AG09309 (cell line): ENCODE measurements at regions not wholly inside any gene's neighbourhood (a gene's known extent, or its start where the extent isn't known, plus 50 kb on each side); places are given as distances from the start of the nearest gene placed in this dataset.

Source experiments
- DNase-seq: peaks from one replicate; pipeline ENCODE4 v3.0.0-alpha.2; 2010; ENCODE audit warnings: low read depth
- H3K4me3 ChIP-seq: 2 replicates; pipeline ENCODE4 v1.5.1; 2011; ENCODE audit warnings: mild to moderate bottlenecking, low read depth, low read length, moderate library complexity; ENCODE audit not compliant: control insufficient read depth
- TF ChIP-seq, protein P1 (sequence below): IDR thresholded peaks from 2 replicates; pipeline ENCODE4 v1.5.1; 2011; ENCODE audit warnings: mild to moderate bottlenecking, low read depth, low read length, inconsistent platforms; ENCODE audit not compliant: insufficient read depth, control insufficient read depth; ENCODE audit errors: missing control alignments

DNA sequence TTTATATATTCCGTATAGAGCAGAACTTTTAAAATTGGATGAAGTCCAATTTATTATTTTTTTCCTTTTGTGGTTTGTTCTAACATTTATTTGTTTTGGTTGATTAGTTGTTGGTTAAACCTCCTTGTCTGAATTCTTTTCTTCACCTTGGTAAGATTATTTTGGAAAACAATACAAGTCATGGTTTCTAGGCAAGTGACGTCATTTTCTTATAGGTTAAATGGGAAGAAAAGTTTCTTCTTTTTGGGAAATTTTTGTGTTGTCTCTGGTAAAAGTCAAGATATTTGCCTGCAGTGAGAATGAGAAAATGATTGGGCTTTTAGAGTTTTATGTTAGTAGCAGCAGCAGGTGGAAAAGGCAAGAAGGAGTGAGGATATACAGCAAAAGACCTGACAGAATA, 197.9 kb downstream of the OTOR start:
- DNase-seq, result no peak
- no peak overlapping the region for H3K4me3 ChIP-seq
- TF ChIP-seq, protein P1, sequence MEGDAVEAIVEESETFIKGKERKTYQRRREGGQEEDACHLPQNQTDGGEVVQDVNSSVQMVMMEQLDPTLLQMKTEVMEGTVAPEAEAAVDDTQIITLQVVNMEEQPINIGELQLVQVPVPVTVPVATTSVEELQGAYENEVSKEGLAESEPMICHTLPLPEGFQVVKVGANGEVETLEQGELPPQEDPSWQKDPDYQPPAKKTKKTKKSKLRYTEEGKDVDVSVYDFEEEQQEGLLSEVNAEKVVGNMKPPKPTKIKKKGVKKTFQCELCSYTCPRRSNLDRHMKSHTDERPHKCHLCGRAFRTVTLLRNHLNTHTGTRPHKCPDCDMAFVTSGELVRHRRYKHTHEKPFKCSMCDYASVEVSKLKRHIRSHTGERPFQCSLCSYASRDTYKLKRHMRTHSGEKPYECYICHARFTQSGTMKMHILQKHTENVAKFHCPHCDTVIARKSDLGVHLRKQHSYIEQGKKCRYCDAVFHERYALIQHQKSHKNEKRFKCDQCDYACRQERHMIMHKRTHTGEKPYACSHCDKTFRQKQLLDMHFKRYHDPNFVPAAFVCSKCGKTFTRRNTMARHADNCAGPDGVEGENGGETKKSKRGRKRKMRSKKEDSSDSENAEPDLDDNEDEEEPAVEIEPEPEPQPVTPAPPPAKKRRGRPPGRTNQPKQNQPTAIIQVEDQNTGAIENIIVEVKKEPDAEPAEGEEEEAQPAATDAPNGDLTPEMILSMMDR, result no peak

DNA sequence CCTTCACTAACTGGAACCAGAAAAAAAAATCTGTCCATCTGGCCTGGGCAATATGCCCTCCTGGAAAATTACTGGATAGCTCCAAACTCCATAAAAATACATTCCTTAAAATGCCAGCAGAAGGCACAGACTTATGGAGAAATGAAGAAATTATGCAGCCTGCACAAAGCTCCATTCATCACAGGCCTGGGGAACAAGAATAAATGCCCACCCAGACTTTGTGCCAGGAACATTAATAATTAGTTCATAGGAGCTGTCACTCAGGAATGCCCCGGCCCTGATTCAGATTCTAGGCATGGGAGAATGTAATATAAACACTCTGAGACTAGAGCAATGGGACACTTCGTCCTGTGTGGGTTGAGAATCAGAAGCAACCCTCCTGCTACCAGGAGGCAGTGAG, 199.3 kb downstream of the OTOR start:
- TF ChIP-seq, protein P1, result no peak
- DNase-seq, result no peak
- no peak overlapping the region for H3K4me3 ChIP-seq

DNA sequence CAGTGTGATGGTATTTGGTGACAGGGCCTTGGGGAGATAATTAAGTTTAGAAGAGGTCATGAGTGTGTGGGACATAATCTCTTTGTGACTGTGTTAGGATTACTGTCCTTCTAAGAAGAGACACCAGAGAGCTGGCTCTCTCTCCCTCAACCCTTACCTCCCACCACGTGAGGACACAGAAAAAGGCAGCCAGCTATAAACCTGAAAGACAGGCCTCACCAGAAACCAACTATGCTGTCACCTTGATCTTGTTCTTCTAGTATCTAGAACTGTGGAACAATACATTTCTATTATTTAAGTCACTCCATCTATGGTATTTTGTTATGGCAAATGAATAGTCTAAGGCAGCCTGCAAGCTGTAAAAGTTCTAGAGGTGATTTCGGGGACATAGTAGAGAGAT, 203.7 kb downstream of the OTOR start:
- H3K4me3 ChIP-seq, result no peak overlapping the region
- no peak for DNase-seq
- TF ChIP-seq, protein P1, result no peak

DNA sequence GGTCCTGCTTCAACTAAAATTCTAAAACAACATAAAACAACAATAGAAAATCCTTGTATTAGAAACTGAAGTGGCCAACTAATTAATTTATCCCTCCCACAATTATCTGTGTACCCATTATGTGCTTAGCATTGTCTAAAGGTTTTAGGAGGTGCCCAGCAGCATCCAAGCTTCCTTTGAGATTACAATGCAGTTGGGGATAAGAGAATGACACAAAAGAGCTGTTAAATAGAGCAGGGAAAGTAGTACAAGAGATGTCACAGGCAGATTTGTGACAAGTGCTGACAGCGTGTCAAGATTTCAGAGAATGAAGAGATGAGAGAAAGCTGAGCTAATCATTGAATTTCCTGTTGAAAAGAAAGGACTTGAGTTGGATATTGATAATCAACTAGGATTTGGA, 204.8 kb downstream of the OTOR start:
- no peak overlapping the region for H3K4me3 ChIP-seq
- TF ChIP-seq, protein P1, result no peak
- no peak for DNase-seq

DNA sequence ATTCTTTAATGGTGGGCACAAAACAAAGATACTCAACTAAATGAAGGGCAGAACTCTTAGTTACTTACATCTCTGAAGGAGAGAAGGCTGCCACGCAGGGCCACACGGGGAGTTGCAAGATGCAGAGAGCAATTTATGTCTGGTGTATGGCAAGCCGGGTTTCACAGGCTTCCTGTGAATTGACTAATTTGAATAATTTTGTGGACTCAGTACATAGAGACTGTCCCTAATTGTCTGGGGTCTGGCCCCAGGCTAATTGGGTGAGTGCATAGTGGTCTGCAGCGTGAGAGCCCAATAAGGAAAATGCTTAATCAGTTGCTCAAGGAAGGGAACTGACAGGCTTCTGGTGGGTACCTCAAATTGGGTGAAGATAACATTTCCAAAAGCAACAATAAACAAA, 205.7 kb downstream of the OTOR start:
- TF ChIP-seq, protein P1, result no peak
- DNase-seq, result no peak
- no peak overlapping the region for H3K4me3 ChIP-seq

DNA sequence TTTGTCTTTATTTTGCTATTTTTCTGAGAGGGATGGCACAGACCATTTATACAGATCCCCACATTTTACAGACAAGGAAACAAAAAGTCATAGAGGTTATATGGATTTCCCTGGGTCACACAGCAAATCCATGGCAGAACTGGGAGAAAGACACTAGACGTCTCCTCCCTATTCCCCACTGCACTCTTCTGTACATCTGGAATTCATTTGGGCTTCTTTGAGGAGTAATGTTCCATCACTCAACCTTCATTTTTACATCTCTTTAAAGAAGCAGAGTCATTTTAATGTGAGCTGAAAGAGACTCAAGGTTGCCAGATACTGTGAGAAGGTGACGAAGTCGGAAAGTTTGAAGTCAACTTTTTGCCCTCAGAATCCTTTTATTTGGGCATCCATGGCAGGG, 207.3 kb downstream of the OTOR start:
- H3K4me3 ChIP-seq, result no peak overlapping the region
- TF ChIP-seq, protein P1, result no peak
- no peak for DNase-seq

DNA sequence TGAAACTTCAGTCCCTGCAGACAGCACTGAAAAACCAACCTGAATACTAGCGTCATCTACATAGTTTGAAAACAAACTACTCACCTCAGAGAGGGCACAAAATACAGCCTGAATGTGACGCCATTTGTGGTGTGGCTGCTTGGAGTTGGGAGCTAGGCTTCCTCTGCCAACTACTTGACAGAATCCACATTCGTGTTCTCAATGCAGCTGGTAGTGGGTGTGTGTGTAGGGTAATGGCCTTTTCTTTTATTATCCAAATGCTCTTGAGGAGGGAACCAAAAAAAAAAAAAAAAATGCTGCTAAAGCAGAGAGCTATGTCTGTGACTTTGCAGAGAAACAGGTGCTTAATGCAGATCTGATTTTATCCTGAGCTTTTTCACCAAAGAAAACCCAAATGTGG, 207.8 kb downstream of the OTOR start:
- H3K4me3 ChIP-seq, result no peak overlapping the region
- no peak for DNase-seq
- TF ChIP-seq, protein P1, result no peak
